Duodenal mucosa (tissue), 2 donors: ENCODE measurements at regions not wholly inside any gene's neighbourhood (a gene's known extent, or its start where the extent isn't known, plus 50 kb on each side); places are given as distances from the start of the nearest gene placed in this dataset.

Experiments used
- H3K27ac ChIP-seq: one replicate; pipeline ENCODE4 v1.7.0; 2013; ENCODE audit warnings: low read depth, low read length
- H3K27me3 ChIP-seq, 2 donors: one replicate each; pipeline ENCODE4 v1.7.0; 2013; ENCODE audit warnings: low read length in 2 of 2, control low read depth in 1 of 2; ENCODE audit not compliant: insufficient read depth in 2 of 2, control insufficient read depth in 1 of 2
- H3K36me3 ChIP-seq, 2 donors: one replicate each; pipeline ENCODE4 v1.7.0; 2013; ENCODE audit warnings: low read length in 2 of 2, control low read depth in 1 of 2; ENCODE audit not compliant: insufficient read depth in 2 of 2, control insufficient read depth in 1 of 2
- H3K4me1 ChIP-seq, 2 donors: one replicate each; pipeline ENCODE4 v1.7.0; 2013; ENCODE audit warnings: low read length in 2 of 2, control low read depth in 1 of 2; ENCODE audit not compliant: insufficient read depth in 2 of 2, control insufficient read depth in 1 of 2
- H3K4me3 ChIP-seq, 2 donors: one replicate each; pipeline ENCODE4 v1.7.0; 2013; ENCODE audit warnings: low read length in 2 of 2, low read depth in 1 of 2
- H3K9ac ChIP-seq, 2 donors: one replicate each; pipeline ENCODE4 v1.7.0; 2013; ENCODE audit warnings: low read length in 2 of 2, low read depth in 1 of 2
- H3K9me3 ChIP-seq, 2 donors: one replicate each; pipeline ENCODE4 v1.7.0; 2013; ENCODE audit warnings: low read length in 2 of 2, control low read depth in 1 of 2; ENCODE audit not compliant: control insufficient read depth in 1 of 2

DNA sequence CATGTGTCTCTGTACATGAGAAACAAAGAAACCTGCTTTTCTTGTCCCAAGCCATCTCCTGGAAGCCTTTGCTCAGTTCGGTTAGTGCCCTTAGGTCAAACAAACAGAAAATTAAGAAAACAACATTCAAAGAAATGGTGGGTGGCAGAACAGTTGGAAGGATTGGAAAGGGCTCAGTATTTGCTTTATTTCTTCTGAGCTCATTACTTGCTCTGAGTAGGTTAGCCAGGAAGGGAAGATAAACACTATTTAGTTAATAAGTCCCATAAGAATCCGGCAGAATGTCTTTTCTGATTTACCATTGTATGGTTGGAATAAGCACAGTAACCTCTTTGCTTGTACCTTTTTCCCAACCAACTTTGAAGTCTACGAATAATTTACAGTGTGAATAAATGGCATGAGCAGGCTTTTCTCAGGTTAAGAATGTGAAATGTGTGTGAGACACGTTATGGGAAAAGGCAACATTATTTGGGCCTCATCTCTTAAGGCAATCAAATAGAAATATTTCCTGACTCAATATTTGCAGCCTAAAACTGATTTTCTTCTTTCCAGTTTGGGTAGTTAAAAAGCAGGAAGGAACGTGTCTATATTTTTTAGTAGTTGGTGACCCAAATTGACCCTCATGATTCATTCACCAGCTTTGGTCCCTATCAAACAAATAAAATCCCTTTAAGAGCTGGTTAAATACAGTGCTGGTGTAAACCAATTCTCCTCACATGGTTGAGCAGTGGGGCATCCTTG is 158.5 kb downstream of the DKK1 start:
- Histone ChIP-seq H3K4me1 (no peaks in the 10 kb centered on the region), H3K4me3 (no peak overlapping the region), H3K9me3 (no peaks in the 10 kb centered on the region), H3K9ac (no peak overlapping the region), H3K27me3 (no peaks in the 10 kb centered on the region), H3K27ac (no peak overlapping the region), H3K36me3 (no peaks in the 10 kb centered on the region)

DNA sequence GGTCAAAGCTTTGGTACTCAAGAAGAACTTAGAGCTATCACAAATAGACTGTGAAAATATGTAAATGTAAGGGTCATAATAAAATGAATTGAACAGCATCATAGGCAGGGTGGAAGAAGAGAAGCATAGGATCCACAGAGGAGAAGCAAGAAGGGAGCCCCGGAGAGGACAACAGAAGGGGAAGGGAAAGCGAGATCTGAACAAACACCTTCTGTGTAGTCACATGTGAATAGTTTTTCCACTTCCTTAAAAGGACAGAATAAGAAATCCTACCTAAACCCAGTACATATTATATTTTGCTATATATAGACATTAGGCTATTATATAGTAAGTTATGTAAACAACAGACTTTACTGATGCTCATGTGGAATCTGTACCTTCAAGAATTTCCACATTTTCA is 160.2 kb downstream of the DKK1 start:
- Histone ChIP-seq H3K4me1 (no peaks in the 10 kb centered on the region), H3K27me3 (no peaks in the 10 kb centered on the region), H3K36me3 (no peaks in the 10 kb centered on the region), H3K9me3 (no peaks in the 10 kb centered on the region), H3K27ac (no peak overlapping the region), H3K4me3 (no peak overlapping the region), H3K9ac (no peak overlapping the region)

GRCh38 chr10:52477305-52477704 is 163.2 kb downstream of the DKK1 start:
- Histone ChIP-seq H3K9ac (no peak overlapping the region), H3K4me1 (no peaks in the 10 kb centered on the region), H3K27me3 (no peaks in the 10 kb centered on the region), H3K4me3 (no peak overlapping the region), H3K9me3 (no peaks in the 10 kb centered on the region), H3K27ac (no peak overlapping the region), H3K36me3 (no peaks in the 10 kb centered on the region)

GRCh38 chr10:52479567-52479966 is 165.5 kb downstream of the DKK1 start:
- H3K27me3 ChIP-seq: no peaks in the 10 kb centered on the region
- no peaks in the 10 kb centered on the region for H3K36me3 ChIP-seq
- no peak overlapping the region for H3K9ac ChIP-seq
- no peak overlapping the region for H3K27ac ChIP-seq
- no peaks in the 10 kb centered on the region for H3K4me1 ChIP-seq
- no peaks in the 10 kb centered on the region for H3K9me3 ChIP-seq
- no peak overlapping the region for H3K4me3 ChIP-seq

- no peaks in the 10 kb centered on the region for H3K36me3 ChIP-seq
- H3K4me1 ChIP-seq: no peaks in the 10 kb centered on the region
- no peaks in the 10 kb centered on the region for H3K27me3 ChIP-seq
- H3K9me3 ChIP-seq: no peaks in the 10 kb centered on the region
- no peak overlapping the region for H3K9ac ChIP-seq
- H3K4me3 ChIP-seq: no peak overlapping the region
- H3K27ac ChIP-seq: no peak overlapping the region
Measured at GRCh38 chr10:52481986-52482555, 168.0 kb downstream of the DKK1 start.

DNA sequence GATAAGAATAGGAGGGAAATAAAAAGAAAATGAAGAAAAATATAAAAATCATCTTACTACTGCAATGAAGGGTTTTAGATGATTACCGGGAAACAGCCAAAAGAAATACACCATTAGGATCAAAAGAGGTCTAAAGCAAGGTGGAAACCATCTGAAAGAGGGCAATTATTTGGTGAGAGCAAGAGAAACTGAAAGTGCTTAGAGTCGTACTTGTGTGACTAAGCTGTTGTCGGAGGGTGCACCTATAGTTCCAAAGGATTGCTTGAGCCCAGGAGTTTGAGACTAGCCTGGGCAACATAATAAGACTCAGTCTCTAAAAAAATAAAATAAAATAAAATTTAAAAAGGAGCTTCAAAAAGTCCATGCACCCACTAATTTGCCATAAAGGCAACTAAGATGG is 169.5 kb downstream of the DKK1 start:
- H3K27me3 ChIP-seq: no peaks in the 10 kb centered on the region
- H3K4me3 ChIP-seq: no peak overlapping the region
- no peaks in the 10 kb centered on the region for H3K9me3 ChIP-seq
- no peak overlapping the region for H3K9ac ChIP-seq
- no peaks in the 10 kb centered on the region for H3K4me1 ChIP-seq
- no peaks in the 10 kb centered on the region for H3K36me3 ChIP-seq
- H3K27ac ChIP-seq: no peak overlapping the region

GRCh38 chr10:52484206-52485065 is 170.4 kb downstream of the DKK1 start:
- H3K27me3 ChIP-seq: no peaks in the 10 kb centered on the region
- H3K9ac ChIP-seq: no peak overlapping the region
- no peaks in the 10 kb centered on the region for H3K36me3 ChIP-seq
- no peak overlapping the region for H3K4me3 ChIP-seq
- H3K9me3 ChIP-seq: no peaks in the 10 kb centered on the region
- H3K4me1 ChIP-seq: no peaks in the 10 kb centered on the region
- H3K27ac ChIP-seq: no peak overlapping the region

DNA sequence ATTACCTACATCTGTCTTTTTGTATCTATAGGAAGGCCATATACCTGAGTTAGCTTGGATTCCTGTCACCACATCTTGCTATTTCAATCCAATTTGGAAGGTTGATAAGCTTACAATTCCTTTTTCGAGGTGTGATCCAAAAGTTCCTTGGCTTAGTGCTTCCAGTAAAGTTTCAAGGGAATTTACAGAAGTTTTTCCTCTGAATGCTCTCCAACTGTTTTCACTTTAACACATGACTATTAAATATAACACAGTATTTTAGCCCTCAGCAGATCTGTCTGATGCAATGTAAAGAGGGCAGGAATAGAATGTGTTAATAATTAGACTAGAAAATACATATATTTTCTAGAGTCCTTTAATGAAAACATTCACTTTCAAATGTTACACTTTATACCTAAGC is 171.4 kb downstream of the DKK1 start:
- H3K9ac ChIP-seq: no peak overlapping the region
- no peak overlapping the region for H3K27ac ChIP-seq
- H3K4me3 ChIP-seq: no peak overlapping the region
- H3K4me1 ChIP-seq: no peaks in the 10 kb centered on the region
- H3K9me3 ChIP-seq: no peaks in the 10 kb centered on the region
- H3K27me3 ChIP-seq: no peaks in the 10 kb centered on the region
- H3K36me3 ChIP-seq: no peaks in the 10 kb centered on the region

GRCh38 chr10:52486840-52487611 is 172.9 kb downstream of the DKK1 start:
- no peak overlapping the region for H3K27ac ChIP-seq
- no peaks in the 10 kb centered on the region for H3K9me3 ChIP-seq
- no peaks in the 10 kb centered on the region for H3K27me3 ChIP-seq
- H3K36me3 ChIP-seq: no peaks in the 10 kb centered on the region
- no peak overlapping the region for H3K9ac ChIP-seq
- H3K4me1 ChIP-seq: no peaks in the 10 kb centered on the region
- no peak overlapping the region for H3K4me3 ChIP-seq
